Cortex of kidney (tissue), 1 donor: ENCODE measurements at regions not wholly inside any gene's neighbourhood (a gene's known extent, or its start where the extent isn't known, plus 50 kb on each side); places are given as distances from the start of the nearest gene placed in this dataset.
"Not testable (repeated sequence)": the region's sequence is repeated elsewhere in the genome, so short reads cannot be mapped to it uniquely, and the experiment has no call there.

Source experiments
- DNase-seq: peaks from one replicate; lab custom pipeline; 2025; lab: John Stamatoyannopoulos, UW

DNA sequence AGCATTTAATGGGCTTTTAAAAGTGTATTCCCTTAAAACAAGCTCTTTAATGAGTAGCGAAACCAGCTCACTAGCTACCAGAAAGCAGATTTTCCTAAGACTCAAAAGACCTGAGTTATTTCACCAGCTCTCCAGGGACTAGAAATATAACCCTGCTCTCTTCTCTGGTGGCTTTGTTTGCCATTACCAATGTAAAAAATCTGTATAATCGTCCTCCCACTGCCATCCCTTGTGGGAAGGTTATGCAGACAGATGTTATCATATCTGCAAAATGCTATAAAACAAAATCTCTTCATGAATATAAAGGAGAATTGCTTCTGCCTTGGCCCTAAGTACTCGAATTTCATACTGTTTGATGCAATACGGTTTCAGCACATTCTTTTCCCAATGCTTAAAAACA lies 335.2 kb downstream of the NUP35 start:
- DNase-seq = no peak

DNA sequence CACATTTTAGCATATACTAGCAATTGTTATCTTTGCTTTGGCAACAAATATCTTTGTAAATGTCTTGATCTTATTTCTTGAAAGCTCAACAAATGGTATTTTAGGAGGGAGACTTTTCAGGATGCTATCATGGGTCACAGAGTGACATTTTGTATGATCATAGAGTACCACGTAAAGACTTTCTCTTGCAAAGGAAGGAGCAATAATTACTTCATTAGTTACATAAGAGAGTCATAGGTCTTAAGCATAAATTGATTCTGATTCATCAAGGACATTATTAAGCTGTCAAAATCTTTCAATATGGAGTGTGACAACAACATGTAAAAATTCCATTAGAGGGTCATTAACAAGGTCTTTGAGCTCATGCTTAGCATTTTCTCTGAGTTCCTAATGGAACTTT lies 339.6 kb downstream of the NUP35 start:
- DNase-seq = no peak

DNA sequence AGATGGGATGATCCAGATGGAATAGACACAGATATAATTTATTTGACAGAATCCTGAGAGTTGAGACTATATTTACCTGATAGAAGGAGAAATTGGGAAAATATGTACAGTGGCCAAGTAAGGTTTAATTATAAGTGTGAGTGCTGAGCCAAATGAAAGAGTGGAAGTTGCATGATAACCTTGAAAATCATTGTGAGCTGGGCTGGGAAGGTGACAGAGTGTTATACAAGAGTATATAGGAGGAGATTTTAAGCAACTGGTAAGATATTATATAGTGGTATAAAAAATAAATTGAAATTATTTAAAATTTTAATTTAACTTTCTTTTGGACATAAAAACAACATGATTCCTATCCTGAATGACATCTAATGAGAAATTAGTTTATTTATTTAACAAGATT lies 340.8 kb downstream of the NUP35 start:
- DNase-seq = no peak

DNA sequence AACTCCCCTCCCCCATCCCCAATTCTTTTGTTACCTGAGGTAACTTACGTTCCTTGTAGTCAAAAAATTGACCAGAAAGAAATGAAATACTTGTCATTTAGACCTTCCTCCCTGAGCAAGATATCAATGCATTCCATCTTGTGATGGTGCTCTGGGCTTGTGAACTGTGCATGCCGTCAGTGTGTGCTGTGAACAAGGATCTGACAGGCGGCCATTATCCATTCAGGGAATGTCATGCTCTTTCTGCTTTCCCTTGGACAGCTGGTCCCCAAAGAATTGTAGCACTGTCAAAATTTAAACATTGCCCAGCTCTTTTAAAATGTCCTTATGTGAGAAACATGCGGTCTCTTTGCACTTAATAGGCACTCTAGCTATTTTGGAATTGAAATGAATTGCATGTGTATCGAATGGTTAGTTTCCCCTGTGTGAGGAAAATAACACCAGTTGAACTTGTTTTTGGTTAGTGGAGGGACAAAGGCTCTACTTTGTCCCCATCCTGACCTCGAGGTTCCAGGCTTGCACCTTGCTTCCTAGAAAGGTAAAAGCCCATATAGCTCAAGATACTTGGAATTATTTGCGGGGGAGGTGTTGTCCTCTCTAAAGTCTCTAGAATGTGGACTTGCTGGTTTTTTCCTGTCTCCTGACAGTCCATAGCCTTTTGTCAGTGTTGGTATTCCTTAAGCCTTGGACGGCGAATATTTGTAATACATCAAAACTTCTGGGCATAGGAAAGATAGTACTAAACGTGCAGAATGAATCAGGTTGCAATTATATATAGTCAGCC lies 350.9 kb downstream of the NUP35 start:
- DNase-seq = no peak

DNA sequence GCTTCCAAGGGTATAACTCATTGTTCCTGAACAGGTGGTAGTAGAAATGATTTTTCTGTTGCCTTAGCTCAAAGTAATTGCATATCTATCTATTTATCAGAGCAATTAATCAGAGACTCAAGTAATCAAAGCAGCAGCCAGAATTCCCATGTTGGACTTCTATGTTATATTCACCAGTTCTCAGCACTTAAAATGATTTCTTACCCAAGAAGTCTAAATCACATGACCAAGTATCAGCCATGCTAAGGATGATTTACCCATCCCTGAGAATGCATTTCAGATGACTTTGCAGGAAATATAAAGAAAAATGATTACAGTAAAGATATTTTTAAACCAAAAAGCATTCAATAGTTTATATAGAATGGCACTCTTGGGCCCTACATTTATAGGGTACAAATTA lies 352.2 kb downstream of the NUP35 start:
- DNase-seq = no peak

DNA sequence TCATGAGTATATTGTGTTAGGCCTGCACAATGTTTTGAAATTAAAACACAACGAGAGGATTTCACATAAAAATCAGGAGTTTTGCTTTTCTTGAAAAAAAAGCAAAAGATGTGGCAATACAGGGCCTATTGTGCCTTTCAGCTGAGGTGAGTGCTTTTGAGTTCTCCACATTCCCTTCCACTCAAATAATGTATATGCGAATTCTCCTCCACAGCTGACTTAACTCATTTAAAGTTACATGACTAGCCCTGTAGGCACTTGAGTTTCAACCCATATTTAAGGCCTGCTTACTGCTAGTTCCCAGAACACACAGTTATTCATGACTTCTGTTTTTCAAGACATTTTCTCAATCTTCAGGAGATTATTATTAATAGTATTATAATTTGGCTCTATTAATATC lies 353.1 kb downstream of the NUP35 start:
- no peak for DNase-seq

DNA sequence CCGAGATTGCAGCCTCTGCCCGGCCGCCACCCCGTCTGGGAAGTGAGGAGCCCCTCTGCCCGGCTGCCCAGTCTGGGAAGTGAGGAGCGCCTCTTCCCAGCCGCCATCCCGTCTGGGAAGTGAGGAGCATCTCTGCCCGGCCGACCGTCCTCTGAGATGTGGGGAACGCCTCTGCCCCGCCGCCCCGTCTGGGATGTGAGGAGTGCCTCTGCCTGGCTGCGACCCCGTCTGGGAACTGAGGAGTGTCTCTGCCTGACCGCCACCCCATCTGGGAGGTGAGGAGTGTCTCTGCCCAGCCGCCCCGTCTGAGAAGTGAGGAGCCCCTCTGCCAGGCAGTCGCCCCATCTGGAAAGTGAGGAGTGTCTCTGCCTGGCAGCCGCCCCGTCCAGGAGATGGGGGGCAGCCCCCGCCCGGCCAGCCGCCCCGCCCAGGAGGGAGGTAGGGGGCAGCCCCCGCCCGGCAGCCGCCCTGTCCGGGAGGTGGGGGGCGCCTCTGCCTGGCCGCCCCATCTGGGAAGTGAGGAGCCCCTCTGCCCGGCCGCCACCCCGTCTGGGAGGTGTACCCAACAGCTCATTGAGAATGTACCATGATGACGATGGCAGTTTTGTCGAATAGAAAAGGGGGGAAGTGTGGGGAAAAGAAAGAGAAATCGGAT lies 354.8 kb downstream of the NUP35 start:
- DNase-seq = not testable (repeated sequence)

DNA sequence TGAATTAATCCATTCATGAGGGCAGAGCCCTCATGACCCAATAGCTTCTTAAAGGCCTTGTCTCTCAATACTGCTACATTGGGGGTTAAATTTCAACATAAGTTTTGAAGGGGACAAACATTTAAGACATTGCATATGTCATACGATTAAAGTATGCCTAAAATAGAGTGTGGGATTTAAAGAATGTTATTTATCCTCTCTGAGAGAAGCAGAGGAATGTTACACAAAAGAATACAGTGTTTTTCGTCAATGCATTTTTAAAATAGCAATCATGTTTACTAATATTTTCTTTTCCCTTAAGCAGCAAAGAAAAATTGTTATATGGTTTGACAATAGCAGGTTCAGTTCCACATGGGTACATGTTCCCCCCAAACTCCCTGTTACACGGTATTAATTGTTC lies 363.1 kb downstream of the NUP35 start:
- no peak for DNase-seq

DNA sequence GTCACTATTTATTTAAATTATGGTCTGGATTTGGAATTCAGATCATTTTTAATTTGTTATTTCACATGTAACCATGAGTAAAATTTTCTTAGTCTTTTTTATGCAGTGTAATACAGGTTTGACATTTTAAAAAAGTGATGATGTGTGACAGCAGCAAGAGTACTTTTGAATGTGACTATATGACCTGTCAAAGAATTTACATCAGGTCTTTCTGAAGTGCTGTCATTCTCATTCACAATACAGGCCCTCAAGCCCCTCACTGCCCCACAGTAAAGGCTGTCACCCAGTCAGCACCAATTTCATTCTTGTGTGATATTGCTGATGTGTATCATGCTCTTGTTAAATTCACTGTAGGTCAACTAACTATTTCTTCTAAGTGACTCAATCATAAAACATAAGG lies 364.2 kb downstream of the NUP35 start:
- DNase-seq = no peak

DNA sequence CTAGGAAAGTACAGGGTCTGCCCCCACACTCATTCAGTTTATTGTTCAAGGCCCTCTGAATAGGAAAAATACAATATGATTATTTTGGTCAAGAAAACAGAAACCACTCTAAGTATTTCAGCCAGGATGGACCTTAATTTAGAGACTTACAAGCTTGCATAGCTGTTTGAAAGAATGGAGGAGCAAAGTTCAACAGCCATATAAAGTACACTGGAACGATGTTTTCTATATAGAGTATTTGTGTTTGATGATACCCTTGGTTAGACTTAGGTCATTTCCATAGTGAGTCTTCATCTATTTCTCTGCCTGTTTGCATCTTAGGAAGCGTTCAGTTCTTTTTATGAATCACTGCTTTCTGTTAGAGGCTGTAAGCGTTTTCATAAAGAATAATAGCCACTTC lies 366.2 kb downstream of the NUP35 start:
- DNase-seq = no peak

DNA sequence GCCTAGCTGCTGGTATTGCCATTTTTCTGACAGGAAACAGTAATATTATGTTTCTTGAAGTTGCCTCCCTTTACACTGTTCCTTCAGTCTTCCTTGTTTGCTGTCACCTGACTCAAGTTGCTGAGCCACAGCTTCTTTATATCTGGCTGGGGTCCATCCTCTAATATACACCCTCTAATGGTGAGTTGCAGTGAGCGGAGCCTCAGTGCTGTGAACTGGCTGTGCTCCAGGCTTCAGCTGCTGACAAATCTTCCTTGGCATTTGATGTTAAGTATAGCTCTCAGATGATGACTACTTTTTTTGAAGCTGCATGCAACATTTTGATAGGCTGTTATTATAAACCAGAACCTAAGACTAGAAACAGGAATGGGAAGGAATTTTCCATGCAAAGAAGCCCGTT lies 366.7 kb downstream of the NUP35 start:
- no peak for DNase-seq

DNA sequence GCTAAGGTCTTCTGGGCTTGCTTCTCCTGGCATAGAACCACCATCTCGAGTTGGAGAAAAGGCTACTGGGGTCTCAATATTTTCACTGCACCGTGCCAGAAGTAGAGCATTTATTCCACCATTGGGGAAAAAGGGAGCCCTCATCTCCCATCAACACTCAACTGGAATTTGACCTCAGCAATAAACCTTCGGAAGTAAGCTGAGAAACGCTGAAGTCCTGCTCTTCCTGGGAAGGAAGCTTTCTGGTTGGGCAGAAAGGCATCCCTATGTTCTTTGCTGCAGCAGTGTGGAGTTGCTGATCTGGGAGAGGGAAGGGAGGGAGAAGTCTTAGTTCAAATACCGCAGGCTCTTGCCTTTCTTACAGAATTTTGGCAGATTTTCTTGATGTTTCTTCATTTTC lies 368.8 kb downstream of the NUP35 start:
- no peak for DNase-seq

DNA sequence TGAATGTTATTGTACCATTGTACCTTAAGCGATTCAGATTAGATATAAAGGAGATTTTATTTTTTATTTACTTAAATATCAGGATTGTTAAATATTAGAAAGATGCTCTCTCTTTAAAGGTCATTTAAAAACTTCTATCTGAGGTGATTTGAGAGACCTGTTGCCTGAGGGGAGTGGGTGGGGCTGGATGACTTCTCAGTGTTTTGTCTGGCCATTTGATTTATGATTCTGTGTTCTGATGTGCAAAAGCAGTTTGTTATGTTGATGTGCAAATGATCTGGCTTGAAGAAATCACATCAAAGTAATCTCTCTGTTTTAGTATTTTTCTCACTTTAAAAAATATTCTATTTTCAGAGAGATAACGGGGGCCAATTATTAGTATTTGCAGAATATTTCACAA lies 370.8 kb downstream of the NUP35 start:
- DNase-seq = no peak

DNA sequence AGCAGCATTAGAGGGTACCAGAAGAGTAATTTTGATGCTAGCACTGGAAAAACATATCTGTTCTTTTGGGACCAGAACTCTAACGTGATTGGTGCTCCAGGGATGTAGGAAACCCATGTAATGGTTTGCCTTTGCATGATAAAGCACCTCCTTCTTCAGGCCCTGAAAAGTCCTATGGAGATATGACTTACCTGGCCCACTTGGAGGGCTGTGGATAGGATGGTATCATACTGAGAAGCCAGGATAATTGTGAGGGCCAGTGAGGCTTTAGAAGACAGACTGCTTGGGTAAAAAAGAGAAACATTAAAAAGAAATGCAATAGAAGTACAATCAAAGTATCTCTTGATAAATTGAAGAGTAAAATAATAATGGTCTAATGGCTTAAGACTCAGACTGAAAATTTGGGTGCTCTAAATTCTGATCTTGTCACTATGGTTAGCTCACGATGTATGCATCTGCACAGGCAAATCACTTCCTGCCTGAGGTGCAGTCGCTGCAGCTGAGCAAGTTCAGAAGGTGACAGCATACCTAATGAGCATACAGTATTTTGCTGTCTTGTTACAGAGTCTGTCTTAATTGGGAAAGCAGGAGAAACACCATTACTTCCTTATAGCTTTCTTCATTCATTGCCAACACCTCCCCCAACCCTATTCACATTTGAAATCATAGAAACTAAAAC lies 371.5 kb downstream of the NUP35 start:
- DNase-seq = no peak

DNA sequence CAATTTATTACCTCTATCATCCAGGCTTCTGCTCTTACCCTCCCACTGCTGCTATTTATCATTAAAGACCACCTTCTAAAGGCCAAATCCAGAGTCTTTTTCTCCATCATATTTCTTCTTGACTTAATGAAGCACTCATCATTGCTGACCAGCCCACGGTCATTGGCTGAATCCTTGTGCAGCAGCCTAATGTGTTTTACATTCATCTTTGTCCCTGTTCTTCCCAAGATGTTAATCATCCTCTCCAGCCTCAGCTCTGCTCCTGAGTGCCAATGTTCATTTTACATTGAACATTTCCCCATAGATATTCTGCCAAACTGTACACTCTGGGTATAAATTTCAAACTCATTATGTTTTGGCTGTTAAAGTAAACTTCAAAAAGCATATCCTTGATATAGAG lies 373.6 kb downstream of the NUP35 start:
- no peak for DNase-seq

DNA sequence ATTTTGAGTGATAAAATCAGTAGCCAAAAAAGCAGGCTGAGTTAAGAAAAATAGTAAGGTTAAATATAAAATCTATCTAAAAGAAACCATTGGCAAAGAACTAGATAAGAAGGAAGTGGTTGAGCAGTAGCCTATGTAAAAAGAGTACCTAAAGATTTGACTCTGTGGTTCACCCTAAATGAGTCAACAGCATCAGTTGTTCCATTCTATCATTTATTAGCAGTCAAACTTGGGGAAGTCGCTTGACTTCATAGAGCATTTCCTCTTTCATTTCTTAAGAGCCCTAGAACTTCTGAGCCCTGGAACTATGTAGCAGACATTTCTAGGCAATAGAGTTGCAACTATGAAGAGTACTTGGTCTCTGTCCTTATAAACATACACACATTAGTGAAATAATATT lies 381.7 kb downstream of the NUP35 start:
- no peak for DNase-seq

DNA sequence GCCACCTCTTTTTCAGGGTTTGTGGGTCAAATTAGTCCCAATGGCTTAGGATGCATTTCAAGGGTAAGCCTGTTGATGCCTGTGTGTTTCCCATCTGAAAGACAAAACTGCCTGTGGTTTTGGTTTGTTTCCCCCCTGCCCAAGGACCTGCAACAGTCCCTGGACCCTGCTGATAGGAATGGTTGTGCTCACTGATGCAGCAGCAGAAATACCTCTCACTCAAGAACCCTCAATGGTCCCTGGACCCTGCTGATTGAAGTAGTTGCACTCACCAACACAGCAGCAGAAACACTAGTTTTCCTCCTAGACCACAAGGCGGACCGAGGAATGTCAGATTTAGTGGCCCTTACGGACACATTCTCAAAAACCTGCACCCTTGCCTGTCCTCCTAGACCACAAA lies 386.9 kb downstream of the NUP35 start:
- DNase-seq = no peak

DNA sequence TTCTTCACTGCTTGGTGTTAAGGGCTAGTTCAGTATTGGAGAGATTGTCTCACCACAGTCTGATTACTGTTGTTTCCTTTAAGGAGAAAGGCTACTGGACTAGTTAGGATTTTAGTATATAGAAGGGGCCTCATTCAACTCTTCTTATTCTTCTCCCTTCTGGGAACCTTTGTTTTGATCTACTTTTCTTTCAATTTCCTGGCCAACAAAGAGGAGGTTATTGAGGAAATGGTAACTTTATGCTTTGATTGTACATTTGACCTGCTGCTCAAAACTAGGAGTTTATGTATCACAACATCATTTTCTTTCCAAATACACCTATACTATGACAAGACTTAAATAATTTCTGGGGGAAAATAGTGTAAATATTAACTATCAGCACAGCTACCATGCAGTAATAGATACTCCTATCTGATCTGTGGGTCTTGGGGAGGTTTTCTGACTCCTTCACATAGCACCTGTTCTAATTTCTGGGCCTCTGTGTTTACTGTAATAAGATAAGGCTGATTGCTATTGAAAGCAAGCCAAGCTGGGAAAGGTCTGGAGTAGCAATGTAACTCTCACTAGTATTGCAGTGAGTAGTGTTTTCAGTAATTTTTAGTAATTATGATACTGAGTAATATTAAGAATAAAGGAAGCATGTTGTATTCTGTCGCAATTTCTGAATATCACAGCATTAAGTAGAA lies 395.3 kb downstream of the NUP35 start:
- DNase-seq = no peak

DNA sequence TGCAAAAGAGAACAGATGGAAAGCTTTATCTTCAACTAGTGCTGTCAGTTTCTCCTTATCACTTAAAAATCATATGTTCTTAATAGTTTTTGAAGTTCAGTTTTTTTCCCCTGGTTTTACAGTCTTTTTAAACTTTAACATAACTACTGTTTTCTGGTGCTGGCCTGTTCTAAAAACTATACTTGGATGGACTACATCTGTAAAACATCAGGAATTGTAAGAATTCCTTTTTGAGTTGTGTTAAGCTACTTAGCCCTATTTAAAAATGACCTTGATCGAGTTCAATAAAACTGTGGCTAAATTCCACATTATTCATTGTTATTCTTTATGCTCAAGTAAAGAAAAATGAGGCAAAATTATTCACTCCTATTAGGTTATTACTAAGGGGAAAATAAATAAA lies 397.7 kb downstream of the NUP35 start:
- no peak for DNase-seq

DNA sequence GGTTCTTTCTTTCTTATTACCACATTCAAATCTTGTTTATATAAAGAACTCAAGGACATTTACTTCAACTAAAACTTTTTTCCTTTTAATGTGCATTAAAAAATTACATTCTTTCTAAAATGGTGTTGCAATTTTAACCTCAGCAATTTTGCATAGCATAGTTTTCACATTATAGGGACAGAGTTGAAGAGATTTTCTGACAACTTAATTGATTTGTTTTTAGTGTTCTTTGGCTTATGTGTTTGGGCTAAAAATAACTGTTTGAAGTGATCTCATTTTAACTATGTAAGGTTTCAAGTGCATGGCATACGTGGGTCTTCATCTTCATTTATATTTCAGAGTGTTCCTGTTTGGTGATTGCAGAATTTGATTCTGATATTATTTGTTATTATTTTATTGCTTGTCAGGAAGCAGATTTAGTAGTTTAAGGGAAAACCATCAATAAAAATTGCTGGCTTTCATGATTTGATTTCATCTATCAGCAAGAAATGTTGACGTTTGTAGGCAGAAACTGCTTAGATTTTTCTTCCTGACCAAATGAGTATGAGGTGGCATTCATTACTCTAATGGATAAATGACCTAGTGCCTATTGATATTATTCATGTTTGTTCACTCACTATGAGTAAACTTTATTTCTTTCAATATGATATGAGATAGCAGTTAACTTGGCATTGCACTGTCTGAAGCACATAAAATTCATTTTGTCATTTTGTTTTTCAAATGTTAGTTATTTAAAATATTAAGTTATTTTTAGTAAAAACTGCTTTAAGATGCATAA lies 398.4 kb downstream of the NUP35 start:
- DNase-seq = no peak

DNA sequence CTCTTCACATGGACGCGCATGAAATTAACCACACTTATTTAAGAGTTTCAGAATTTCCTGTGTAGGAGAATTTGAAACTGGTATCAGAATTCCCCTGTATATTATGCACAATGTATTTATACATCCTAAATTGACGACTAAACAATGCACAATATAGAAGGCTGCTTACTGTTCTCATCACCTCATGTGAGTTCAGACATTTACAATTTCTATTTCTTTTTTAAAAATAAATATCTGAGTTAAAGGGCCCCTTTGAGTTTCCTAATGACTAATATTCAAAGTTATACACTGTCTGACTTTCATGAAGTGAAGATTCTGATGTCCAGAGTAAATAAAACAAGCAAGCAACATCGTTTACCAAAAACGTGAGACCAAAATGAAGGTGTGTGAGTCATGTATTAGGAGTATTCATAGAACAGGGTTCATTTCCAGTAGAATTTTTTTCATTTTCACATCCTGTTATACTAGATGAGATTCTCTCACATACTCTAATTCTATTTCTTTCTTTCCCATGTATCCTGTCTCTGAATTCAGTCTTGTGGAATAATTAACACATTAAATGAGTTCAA lies 406.2 kb downstream of the NUP35 start:
- DNase-seq = no peak

DNA sequence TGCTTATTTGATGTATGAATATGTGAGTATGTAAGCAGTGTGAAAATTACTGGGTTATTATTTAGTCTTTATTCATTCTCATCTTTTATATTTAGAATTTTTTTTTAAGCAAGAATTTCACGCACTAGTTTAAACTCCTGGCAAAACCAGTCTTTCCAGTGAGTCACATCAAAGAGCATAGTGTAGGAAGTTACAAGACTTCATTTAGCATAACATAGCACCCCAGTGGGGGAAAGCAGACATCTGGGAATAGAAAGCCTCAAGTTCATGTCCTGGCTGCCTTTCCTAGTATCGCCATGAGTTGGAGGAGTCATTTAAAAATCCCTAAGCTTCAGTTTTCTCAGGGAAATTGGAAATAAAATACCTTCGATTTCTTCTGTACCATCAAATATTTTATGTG lies 408.3 kb downstream of the NUP35 start:
- DNase-seq = no peak
